ENCODE measurements at regions not wholly inside any gene's neighbourhood (a gene's known extent, or its start where the extent isn't known, plus 50 kb on each side); places are given as distances from the start of the nearest gene placed in this dataset.
A peak's percentile ranks its signal among the peaks of the same experiment; 100 is the strongest.

- Mint-ChIP-seq H3K36me3 (peaks cover 0 to 5% (median 0%) of the 10 kb centered on the region in 3 donors), H3K9me3 (peaks cover 0 to 23% (median 15%) of the 10 kb centered on the region in 9 donors), H3K27ac (peak overlapping the region in 1 of 10 donors; percentile 83), H3K4me3 (no peak overlapping the region), H3K4me1 (peaks cover 0 to 3% (median 0%) of the 10 kb centered on the region in 4 donors), H3K27me3 (no peaks in the 10 kb centered on the region)
- no peak for DNase-seq
- no peak for ATAC-seq
- POLR2A ChIA-PET: no interaction called here
Observed at GRCh38 chr1:198472997-198473396, 67.5 kb downstream of the ATP6V1G3 start.

- Mint-ChIP-seq H3K27ac (no peak overlapping the region), H3K9me3 (peaks cover 0 to 23% (median 15%) of the 10 kb centered on the region in 9 donors), H3K36me3 (peaks cover 0 to 5% (median 0%) of the 10 kb centered on the region in 3 donors), H3K4me1 (peaks cover 0 to 3% (median 0%) of the 10 kb centered on the region in 4 donors), H3K4me3 (no peak overlapping the region), H3K27me3 (no peaks in the 10 kb centered on the region)
- ATAC-seq (no peak), DNase-seq (no peak)
- POLR2A ChIA-PET: no interaction called here
Observed at GRCh38 chr1:198472119-198472518, 68.4 kb downstream of the ATP6V1G3 start.

DNA sequence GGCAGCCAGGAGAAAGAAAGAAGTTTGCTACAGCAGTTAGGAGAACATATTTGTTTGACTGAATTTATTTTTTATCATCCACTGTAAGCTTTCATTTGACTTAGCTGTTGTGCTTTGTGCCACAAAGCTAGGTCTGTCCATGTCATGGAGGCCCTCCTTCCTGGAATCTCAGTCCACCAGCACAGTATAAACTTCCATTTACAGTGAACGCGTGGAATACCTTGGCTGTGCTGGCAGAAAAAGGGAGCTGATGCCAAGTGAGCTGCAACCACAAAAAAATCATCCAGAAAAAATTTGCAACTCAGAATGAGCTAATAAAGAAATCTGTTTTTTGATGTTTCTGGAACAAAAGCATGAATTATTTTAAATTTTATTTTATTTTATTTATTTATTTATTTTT, 72.6 kb downstream of the ATP6V1G3 start:
- Mint-ChIP-seq H3K4me1 (peaks cover 0 to 3% (median 0%) of the 10 kb centered on the region in 4 donors), H3K36me3 (no peaks in the 10 kb centered on the region), H3K9me3 (peaks cover 0 to 5% (median 1%) of the 10 kb centered on the region in 9 donors), H3K27me3 (no peaks in the 10 kb centered on the region), H3K27ac (no peak overlapping the region), H3K4me3 (no peak overlapping the region)
- ATAC-seq (no peak), DNase-seq (no peak)
- POLR2A ChIA-PET: no interaction called here

DNA sequence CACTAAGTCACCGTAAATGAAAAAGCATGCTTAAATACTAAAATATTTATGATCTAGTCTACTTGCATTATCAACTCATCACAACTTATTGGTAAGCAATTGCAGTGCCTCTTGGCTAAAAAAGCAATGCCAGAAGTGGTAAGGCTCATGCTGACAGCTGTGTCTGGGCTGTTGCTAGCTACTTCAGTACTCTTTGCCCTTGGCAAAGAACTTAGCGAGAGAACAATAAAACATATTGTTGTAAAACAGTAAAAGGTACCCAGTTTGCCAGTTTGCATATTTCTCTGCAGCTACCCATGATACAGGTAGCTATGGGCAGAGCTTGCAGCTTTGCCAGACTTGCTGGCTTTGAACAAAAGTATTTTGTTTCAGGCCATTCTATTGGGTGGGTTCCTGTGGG, 73.1 kb downstream of the ATP6V1G3 start:
- DNase-seq (no peak), ATAC-seq (no peak)
- Mint-ChIP-seq H3K36me3 (no peaks in the 10 kb centered on the region), H3K4me1 (peaks cover 0 to 3% (median 0%) of the 10 kb centered on the region in 4 donors), H3K27me3 (no peaks in the 10 kb centered on the region), H3K4me3 (no peak overlapping the region), H3K27ac (no peak overlapping the region), H3K9me3 (no peaks in the 10 kb centered on the region)
- POLR2A ChIA-PET: no interaction called here

DNA sequence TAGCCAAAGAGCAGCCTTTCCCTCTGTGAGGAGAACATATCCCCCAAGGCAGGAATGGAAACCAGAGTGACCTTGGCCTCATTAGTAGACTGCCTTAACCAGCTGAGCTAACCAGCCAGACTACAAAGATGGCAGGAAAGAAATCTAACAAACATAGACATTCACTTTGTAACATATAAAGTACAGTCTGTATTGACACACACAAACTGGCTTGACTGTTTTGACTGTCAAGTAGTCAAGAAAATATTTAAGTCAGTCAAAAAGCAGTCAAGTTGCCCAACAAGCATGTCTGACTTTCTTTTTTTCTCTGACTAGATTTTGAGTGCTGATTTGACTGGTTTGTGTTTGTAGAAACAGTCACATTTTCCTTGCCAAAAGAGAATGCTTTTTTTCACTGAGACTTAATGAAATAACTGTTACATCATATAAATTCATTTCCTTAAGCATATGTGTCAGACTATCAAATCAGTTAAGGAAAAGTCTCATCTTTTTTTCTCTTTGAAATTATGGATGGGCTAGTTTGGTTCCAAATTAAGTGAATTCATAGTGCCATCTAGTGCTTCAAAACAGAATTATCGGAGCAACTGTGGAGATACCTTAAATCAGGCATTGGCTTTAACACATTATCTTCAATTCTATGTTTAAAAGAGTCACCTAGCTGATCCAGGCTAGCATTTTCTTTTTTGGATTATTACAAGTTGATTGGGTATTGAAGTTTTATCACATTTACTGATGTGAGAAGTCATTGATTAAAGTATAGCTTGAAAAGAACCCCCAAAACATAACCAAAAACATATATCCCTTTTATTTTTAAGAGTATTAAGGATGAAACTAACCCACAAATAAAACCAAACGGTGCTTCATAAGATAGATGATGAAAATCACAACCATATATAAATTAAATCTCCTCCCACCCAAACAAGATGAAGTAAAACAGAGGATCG, 75.0 kb downstream of the ATP6V1G3 start:
- POLR2A ChIA-PET: no interaction called here
- ATAC-seq (peak; percentile 46 to 71), DNase-seq (peak in 4 of 10 donors; percentile 5 to 52 (median 50))
- peaks cover 0 to 3% (median 0%) of the 10 kb centered on the region in 4 donors for H3K4me1 Mint-ChIP-seq
- no peaks in the 10 kb centered on the region for H3K9me3 Mint-ChIP-seq
- no peak overlapping the region for H3K27ac Mint-ChIP-seq
- no peak overlapping the region for H3K4me3 Mint-ChIP-seq
- H3K36me3 Mint-ChIP-seq: no peaks in the 10 kb centered on the region
- no peaks in the 10 kb centered on the region for H3K27me3 Mint-ChIP-seq

- Mint-ChIP-seq H3K4me1 (no peaks in the 10 kb centered on the region), H3K4me3 (no peak overlapping the region), H3K27ac (peak overlapping the region in 1 of 10 donors; percentile 63), H3K27me3 (no peaks in the 10 kb centered on the region), H3K36me3 (no peaks in the 10 kb centered on the region), H3K9me3 (no peaks in the 10 kb centered on the region)
- POLR2A ChIA-PET: no interaction called here
- ATAC-seq: no peak
- DNase-seq: no peak
Observed at GRCh38 chr1:198463709-198464108, 76.8 kb downstream of the ATP6V1G3 start.

DNA sequence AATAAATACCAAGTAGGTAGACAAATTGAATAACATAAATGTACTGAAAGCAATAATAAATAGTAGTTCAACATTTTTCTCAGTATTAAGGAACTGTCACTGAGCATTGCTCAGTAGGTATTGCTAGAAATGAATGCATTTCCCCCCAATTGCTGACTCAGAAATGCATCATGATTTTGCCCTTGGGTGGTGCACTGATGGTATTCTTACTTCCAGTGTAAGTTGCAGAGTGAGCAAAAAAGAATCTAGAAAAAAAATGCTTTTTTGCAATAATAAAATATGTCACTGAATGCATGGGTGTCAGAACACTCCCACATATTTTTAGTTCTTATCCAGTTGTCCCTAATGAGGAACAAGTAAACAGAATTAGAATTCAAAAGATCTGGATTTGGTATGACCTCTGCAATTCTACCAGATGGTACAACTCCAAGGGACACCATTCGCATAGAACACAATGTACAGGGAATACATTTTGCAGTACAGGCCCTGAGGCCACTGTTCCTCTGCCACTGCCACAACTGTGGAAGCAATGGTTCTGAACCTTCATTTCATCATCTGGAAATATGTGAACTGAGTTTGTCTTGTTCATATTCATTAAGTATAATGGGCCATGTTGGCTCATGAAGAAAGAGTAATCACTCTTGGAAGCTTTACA, 78.0 kb downstream of the ATP6V1G3 start:
- no peak overlapping the region for H3K27ac Mint-ChIP-seq
- no peak for DNase-seq
- H3K4me3 Mint-ChIP-seq: no peak overlapping the region
- POLR2A ChIA-PET: no interaction called here
- no peaks in the 10 kb centered on the region for H3K4me1 Mint-ChIP-seq
- H3K27me3 Mint-ChIP-seq: no peaks in the 10 kb centered on the region
- ATAC-seq: no peak
- H3K36me3 Mint-ChIP-seq: no peaks in the 10 kb centered on the region
- no peaks in the 10 kb centered on the region for H3K9me3 Mint-ChIP-seq

GRCh38 chr1:198455966-198456365, 84.5 kb downstream of the ATP6V1G3 start:
- ATAC-seq: no peak
- H3K9me3 Mint-ChIP-seq: peaks cover 0 to 5% (median 0%) of the 10 kb centered on the region in 9 donors
- H3K27me3 Mint-ChIP-seq: no peaks in the 10 kb centered on the region
- no peak overlapping the region for H3K4me3 Mint-ChIP-seq
- no peak for DNase-seq
- no peaks in the 10 kb centered on the region for H3K4me1 Mint-ChIP-seq
- peaks cover 0 to 5% (median 0%) of the 10 kb centered on the region in 3 donors for H3K36me3 Mint-ChIP-seq
- POLR2A ChIA-PET: no interaction called here
- H3K27ac Mint-ChIP-seq: no peak overlapping the region

GRCh38 chr1:198449727-198450433, 90.6 kb downstream of the ATP6V1G3 start:
- no peaks in the 10 kb centered on the region for H3K4me1 Mint-ChIP-seq
- DNase-seq (no peak), ATAC-seq (no peak)
- H3K4me3 Mint-ChIP-seq: no peak overlapping the region
- H3K27me3 Mint-ChIP-seq: peaks cover 0 to 10% (median 2%) of the 10 kb centered on the region in 5 donors
- POLR2A ChIA-PET: no interaction called here
- H3K36me3 Mint-ChIP-seq: peaks cover 0 to 5% (median 0%) of the 10 kb centered on the region in 3 donors
- peaks cover 0 to 4% (median 0%) of the 10 kb centered on the region in 9 donors for H3K9me3 Mint-ChIP-seq
- no peak overlapping the region for H3K27ac Mint-ChIP-seq

- peaks cover 0 to 5% (median 0%) of the 10 kb centered on the region in 3 donors for H3K36me3 Mint-ChIP-seq
- H3K4me1 Mint-ChIP-seq: no peaks in the 10 kb centered on the region
- POLR2A ChIA-PET: no interaction called here
- DNase-seq (no peak), ATAC-seq (no peak)
- H3K27me3 Mint-ChIP-seq: peaks cover 0 to 10% (median 2%) of the 10 kb centered on the region in 5 donors
- peaks cover 0 to 4% (median 0%) of the 10 kb centered on the region in 9 donors for H3K9me3 Mint-ChIP-seq
- no peak overlapping the region for H3K27ac Mint-ChIP-seq
- H3K4me3 Mint-ChIP-seq: no peak overlapping the region
Observed at GRCh38 chr1:198449261-198449660, 91.2 kb downstream of the ATP6V1G3 start.

DNA sequence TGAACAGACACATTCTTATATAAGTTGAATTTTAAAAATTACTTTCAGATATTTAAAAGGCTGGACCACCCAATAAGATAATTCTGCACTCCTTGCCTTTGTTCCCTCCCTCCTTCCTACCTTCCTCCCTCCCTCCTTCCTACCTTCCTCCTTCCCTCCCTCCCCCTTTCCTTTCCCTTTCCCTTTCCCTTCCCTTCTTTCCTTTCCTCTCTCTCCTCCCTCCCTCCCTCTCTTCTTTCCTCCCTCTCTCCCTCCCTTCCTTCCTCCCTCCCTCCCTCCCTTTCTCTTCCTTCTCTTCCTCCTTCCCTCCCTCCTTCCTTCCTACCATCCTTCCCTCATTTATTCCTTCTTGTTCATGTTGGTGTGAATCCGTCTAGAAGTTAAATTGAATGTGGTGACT, 93.0 kb downstream of the ATP6V1G3 start:
- no peaks in the 10 kb centered on the region for H3K36me3 Mint-ChIP-seq
- H3K27ac Mint-ChIP-seq: no peak overlapping the region
- H3K9me3 Mint-ChIP-seq: no peaks in the 10 kb centered on the region
- H3K4me1 Mint-ChIP-seq: no peaks in the 10 kb centered on the region
- DNase-seq (no peak), ATAC-seq (no peak)
- H3K27me3 Mint-ChIP-seq: peaks cover 0 to 10% (median 5%) of the 10 kb centered on the region in 5 donors
- POLR2A ChIA-PET: no interaction called here
- no peak overlapping the region for H3K4me3 Mint-ChIP-seq

DNA sequence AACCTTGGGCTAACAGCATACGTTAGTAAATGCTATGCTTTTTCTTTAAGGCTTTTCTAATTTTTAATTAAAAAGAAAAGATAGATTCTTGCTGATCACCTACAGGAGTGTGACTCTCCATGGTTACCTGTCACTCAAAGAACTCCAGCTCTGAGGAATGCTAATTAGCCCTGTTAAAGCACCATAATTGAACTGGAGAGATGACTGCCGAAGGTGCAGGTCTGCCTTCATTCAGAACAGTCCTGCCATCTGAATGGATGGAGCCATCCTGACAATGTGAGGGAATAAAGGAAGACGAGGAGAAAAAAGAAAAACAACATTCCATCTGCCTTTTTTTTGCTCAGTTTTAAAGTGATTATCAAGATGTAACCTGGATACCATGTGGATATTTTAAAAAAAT, 94.6 kb downstream of the ATP6V1G3 start:
- H3K4me1 Mint-ChIP-seq: no peaks in the 10 kb centered on the region
- H3K27me3 Mint-ChIP-seq: peaks cover 0 to 10% (median 5%) of the 10 kb centered on the region in 5 donors
- H3K27ac Mint-ChIP-seq: no peak overlapping the region
- DNase-seq (no peak), ATAC-seq (no peak)
- POLR2A ChIA-PET: no interaction called here
- no peak overlapping the region for H3K4me3 Mint-ChIP-seq
- no peaks in the 10 kb centered on the region for H3K36me3 Mint-ChIP-seq
- H3K9me3 Mint-ChIP-seq: no peaks in the 10 kb centered on the region

DNA sequence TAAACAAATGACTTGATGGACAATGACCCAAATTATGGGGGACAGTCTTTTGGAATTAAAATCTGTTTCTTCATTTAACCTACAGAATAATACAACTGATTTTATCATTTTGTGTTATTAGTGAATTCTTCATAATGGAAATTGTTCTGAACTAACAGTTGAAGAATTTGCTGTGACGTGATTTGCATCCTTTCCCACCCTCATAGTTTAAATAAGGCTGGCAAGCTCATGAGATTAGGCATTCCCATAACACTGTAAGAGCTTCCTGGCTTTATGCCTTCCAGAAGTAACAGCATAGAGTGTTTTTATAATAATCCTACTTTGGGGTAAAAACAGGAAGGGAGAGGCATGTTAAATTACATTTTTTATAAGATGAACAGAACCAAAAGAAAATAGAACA, 95.7 kb downstream of the ATP6V1G3 start:
- no peak for ATAC-seq
- no peaks in the 10 kb centered on the region for H3K9me3 Mint-ChIP-seq
- POLR2A ChIA-PET: no interaction called here
- peaks cover 0 to under 1% (median under 1%) of the 10 kb centered on the region in 4 donors for H3K4me1 Mint-ChIP-seq
- H3K27me3 Mint-ChIP-seq: peaks cover 0 to 10% (median 5%) of the 10 kb centered on the region in 5 donors
- no peak for DNase-seq
- no peak overlapping the region for H3K27ac Mint-ChIP-seq
- no peaks in the 10 kb centered on the region for H3K36me3 Mint-ChIP-seq
- no peak overlapping the region for H3K4me3 Mint-ChIP-seq
